ENCODE measurements at regions not wholly inside any gene's neighbourhood (a gene's known extent, or its start where the extent isn't known, plus 50 kb on each side); places are given as distances from the start of the nearest gene placed in this dataset.

GRCh38 chr15:70539409-70539808 lies 223.9 kb downstream of the UACA start:
- no peak for DNase-seq
- intact Hi-C loops (cut with DNase I) = no loop called here
- TF ChIP-seq POLR2A (IDR thresholded peaks at IDR 0.05) = no peak
- no peak for TF ChIP-seq CTCF (IDR thresholded peaks at IDR 0.05)
- TF ChIP-seq EP300 (IDR thresholded peaks at IDR 0.05) = no peak
- H3K27me3 ChIP-seq = no peaks in the 10 kb centered on the region
- no peaks in the 10 kb centered on the region for H3K9me3 ChIP-seq
- H3K4me1 ChIP-seq (ENCODE audit: insufficient read depth) = no peaks in the 10 kb centered on the region
- WGBS, 3 donors = 84 to 92% (median 87%) methylated on average over 5 of the region's 5 CpGs
- no peaks in the 10 kb centered on the region for H3K36me3 ChIP-seq
- no peak overlapping the region for H3K27ac ChIP-seq
- H3K4me3 ChIP-seq = no peak overlapping the region

- intact Hi-C loops (cut with DNase I) = no loop called here
- no peak overlapping the region for H3K4me3 ChIP-seq
Measured at GRCh38 chr15:70538278-70538677, 225.1 kb downstream of the UACA start.

GRCh38 chr15:70535955-70536338 lies 227.4 kb downstream of the UACA start:
- H3K4me3 ChIP-seq = no peak overlapping the region
- H3K36me3 ChIP-seq = no peaks in the 10 kb centered on the region
- H3K27me3 ChIP-seq = no peaks in the 10 kb centered on the region
- 87 to 92% (median 90%) methylated on average over 4 of the region's 4 CpGs for WGBS, 3 donors
- TF ChIP-seq CTCF (IDR thresholded peaks at IDR 0.05) (no peak), EP300 (IDR thresholded peaks at IDR 0.05) (no peak), POLR2A (IDR thresholded peaks at IDR 0.05) (no peak)
- H3K27ac ChIP-seq = no peak overlapping the region
- intact Hi-C loops (cut with DNase I) = no loop called here
- no peak for DNase-seq
- no peaks in the 10 kb centered on the region for H3K9me3 ChIP-seq
- no peaks in the 10 kb centered on the region for H3K4me1 ChIP-seq (ENCODE audit: insufficient read depth)

More at GRCh38 chr15:70538278-70538677, 225.1 kb downstream of the UACA start:
- Histone ChIP-seq H3K27ac (no peak overlapping the region), H3K36me3 (no peaks in the 10 kb centered on the region), H3K9me3 (no peaks in the 10 kb centered on the region), H3K27me3 (no peaks in the 10 kb centered on the region), H3K4me1 (ENCODE audit: insufficient read depth) (no peaks in the 10 kb centered on the region)
- DNase-seq = no peak
- no peak for TF ChIP-seq POLR2A (IDR thresholded peaks at IDR 0.05)
- no peak for TF ChIP-seq EP300 (IDR thresholded peaks at IDR 0.05)
- TF ChIP-seq CTCF (IDR thresholded peaks at IDR 0.05) = no peak

GRCh38 chr15:70535071-70535954 lies 228.0 kb downstream of the UACA start:
- intact Hi-C loops (cut with DNase I) = no loop called here
- 82 to 83% (median 83%) methylated on average over 11 of the region's 11 CpGs for whole genome bisulfite sequencing, 3 donors
- DNase-seq = no peak
- Histone ChIP-seq H3K27ac (no peak overlapping the region), H3K4me3 (no peak overlapping the region), H3K9me3 (no peaks in the 10 kb centered on the region), H3K4me1 (ENCODE audit: insufficient read depth) (no peaks in the 10 kb centered on the region), H3K27me3 (no peaks in the 10 kb centered on the region), H3K36me3 (no peaks in the 10 kb centered on the region)
- TF ChIP-seq CTCF (IDR thresholded peaks at IDR 0.05) = no peak
